GM12891 (cell line): ENCODE measurements at regions not wholly inside any gene's neighbourhood (a gene's known extent, or its start where the extent isn't known, plus 50 kb on each side); places are given as distances from the start of the nearest gene placed in this dataset.

Source experiments
- PAX5 ChIP-seq: IDR thresholded peaks from 2 replicates; pipeline ENCODE4 v1.6.1; 2011; ENCODE audit warnings: low read length, moderate library complexity, mild to moderate bottlenecking; ENCODE audit not compliant: insufficient read depth, severe bottlenecking
- POLR2A ChIP-seq: IDR thresholded peaks from 2 replicates; pipeline ENCODE4 v1.6.1; 2011; ENCODE audit warnings: low read depth, low read length, control low read depth
- POLR2AphosphoS5 ChIP-seq: IDR thresholded peaks from 2 replicates; pipeline ENCODE4 v1.6.1; 2011; ENCODE audit warnings: low read depth, low read length, control low read depth
- SPI1 ChIP-seq: IDR thresholded peaks from 2 replicates; pipeline ENCODE4 v1.6.1; 2011; ENCODE audit warnings: low read depth, low read length, control low read depth
- TAF1 ChIP-seq: IDR thresholded peaks from 2 replicates; pipeline ENCODE4 v1.6.1; 2011; ENCODE audit warnings: low read depth, low read length, control low read depth

- TF ChIP-seq TAF1: no peak
- no peak for TF ChIP-seq POLR2AphosphoS5
- TF ChIP-seq POLR2A: no peak
- no peak for TF ChIP-seq SPI1
- no peak for TF ChIP-seq PAX5
Measured at GRCh38 chr14:41016213-41016612, 590.5 kb upstream of the LRFN5 start.
